PFSK-1 (cell line): ENCODE measurements at regions not wholly inside any gene's neighbourhood (a gene's known extent, or its start where the extent isn't known, plus 50 kb on each side); places are given as distances from the start of the nearest gene placed in this dataset.

Experiments
- FOXP2 ChIP-seq: optimal IDR thresholded peaks from 2 replicates; pipeline ENCODE3; 2011; ENCODE audit warnings: borderline replicate concordance, control low read depth, inconsistent platforms; ENCODE audit not compliant: insufficient read depth; ENCODE audit errors: extremely low read length, extremely low read depth
- POLR2AphosphoS5 ChIP-seq: IDR thresholded peaks from 2 replicates; pipeline ENCODE4 v1.6.1; 2012; ENCODE audit warnings: low read depth, mild to moderate bottlenecking, control low read depth, low read length, moderate library complexity
- REST ChIP-seq, 2 experiments: IDR thresholded peaks; 2 replicates each; pipeline versions ENCODE4 v1.6.1 to v1.8.0; 2011 to 2012; ENCODE audit warnings: low read depth in 2 of 2, low read length in 2 of 2, control low read depth in 1 of 2, inconsistent platforms in 1 of 2, mild to moderate bottlenecking in 1 of 2, moderate library complexity in 1 of 2; ENCODE audit not compliant: insufficient read depth in 1 of 2
- SIN3A ChIP-seq: IDR thresholded peaks from 2 replicates; pipeline ENCODE4 v1.6.1; 2012; ENCODE audit warnings: mild to moderate bottlenecking, low read length, moderate library complexity, borderline replicate concordance; ENCODE audit not compliant: insufficient read depth
- TAF1 ChIP-seq: IDR thresholded peaks from 2 replicates; pipeline ENCODE4 v1.6.1; 2012; ENCODE audit warnings: low read length, control low read depth, borderline replicate concordance; ENCODE audit not compliant: insufficient read depth

DNA sequence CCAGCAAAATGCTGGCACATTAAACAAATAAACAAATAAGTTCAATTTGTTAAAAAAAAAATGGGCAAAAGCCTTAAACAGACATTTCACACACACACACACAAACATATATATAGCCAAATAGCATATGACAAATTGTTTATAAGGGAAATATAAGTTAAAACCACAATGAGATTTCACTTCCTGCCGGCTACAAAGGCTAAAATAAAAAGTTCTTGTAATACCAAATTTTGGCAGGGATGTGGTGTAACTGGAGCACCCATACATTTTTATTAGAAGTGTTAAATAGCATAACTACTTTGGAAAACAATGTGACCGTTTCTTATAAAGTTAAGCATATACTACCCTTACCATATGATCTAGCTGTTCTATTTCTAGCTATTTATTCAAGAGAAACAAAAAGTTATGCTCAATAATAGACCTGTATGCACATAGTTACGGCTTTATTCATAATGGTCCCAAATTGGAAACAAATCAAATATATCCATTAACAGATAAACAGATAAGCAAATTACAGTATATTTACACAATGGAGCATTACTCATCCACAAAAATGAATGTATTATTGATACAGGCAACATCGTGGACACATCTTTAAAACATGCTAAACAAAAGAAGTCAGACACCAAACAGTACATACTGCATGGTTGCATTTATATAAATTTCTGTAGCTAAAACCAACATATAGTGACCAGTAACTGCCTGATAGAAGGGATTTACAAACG lies 93.9 kb downstream of the EOMES start:
- no peak for TF ChIP-seq FOXP2
- TF ChIP-seq POLR2AphosphoS5 = no peak
- TF ChIP-seq REST (IDR thresholded peaks at IDR 0.05; ENCODE audit: insufficient read depth in 1 of 2, low read depth in 2 of 2, low read length in 2 of 2) = no peak
- TF ChIP-seq TAF1 = no peak
- no peak for TF ChIP-seq SIN3A

- TF ChIP-seq TAF1 (no peak), FOXP2 (no peak), REST (IDR thresholded peaks at IDR 0.05; ENCODE audit: insufficient read depth in 1 of 2, low read depth in 2 of 2, low read length in 2 of 2) (no peak), POLR2AphosphoS5 (no peak), SIN3A (no peak)
Observed at GRCh38 chr3:27626596-27627118, 95.5 kb downstream of the EOMES start.

GRCh38 chr3:27625864-27626263 lies 96.3 kb downstream of the EOMES start:
- TF ChIP-seq REST (IDR thresholded peaks at IDR 0.05; ENCODE audit: insufficient read depth in 1 of 2, low read depth in 2 of 2, low read length in 2 of 2) = no peak
- TF ChIP-seq POLR2AphosphoS5 = no peak
- no peak for TF ChIP-seq SIN3A
- no peak for TF ChIP-seq TAF1
- no peak for TF ChIP-seq FOXP2

GRCh38 chr3:27623085-27623753 lies 98.9 kb downstream of the EOMES start:
- TF ChIP-seq FOXP2 (no peak), TAF1 (no peak), POLR2AphosphoS5 (no peak), REST (IDR thresholded peaks at IDR 0.05; ENCODE audit: insufficient read depth in 1 of 2, low read depth in 2 of 2, low read length in 2 of 2) (no peak), SIN3A (no peak)
